ENCODE measurements at regions not wholly inside any gene's neighbourhood (a gene's known extent, or its start where the extent isn't known, plus 50 kb on each side); places are given as distances from the start of the nearest gene placed in this dataset.

DNA sequence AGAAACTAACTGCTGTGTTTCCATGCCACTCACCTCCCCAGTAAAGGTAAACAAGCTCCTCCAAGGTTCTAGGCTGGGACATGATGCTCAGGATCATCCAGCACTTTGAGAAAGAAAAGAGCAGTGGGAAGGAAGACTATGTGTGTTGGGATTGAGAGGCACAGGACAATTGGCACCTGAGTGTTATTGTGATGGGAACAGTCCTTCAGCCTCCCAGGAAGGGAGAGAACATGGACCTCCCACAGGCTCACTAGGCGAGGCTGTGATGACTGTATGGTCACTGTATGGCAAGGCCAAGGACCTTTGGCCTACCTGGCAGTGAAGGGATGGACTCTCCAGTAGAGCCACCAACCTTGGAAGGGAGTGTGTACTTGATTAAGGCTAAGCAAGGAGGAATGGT lies 123.2 kb upstream of the UNC5B start:
- no peaks in the 10 kb centered on the region for H3K36me3 Mint-ChIP-seq (ENCODE audit: low read depth, unreplicated experiment)
- H3K4me3 Mint-ChIP-seq (ENCODE audit: unreplicated experiment): no peak overlapping the region
- H3K27me3 Mint-ChIP-seq (ENCODE audit: unreplicated experiment): no peaks in the 10 kb centered on the region
- TF ChIP-seq, protein P1, sequence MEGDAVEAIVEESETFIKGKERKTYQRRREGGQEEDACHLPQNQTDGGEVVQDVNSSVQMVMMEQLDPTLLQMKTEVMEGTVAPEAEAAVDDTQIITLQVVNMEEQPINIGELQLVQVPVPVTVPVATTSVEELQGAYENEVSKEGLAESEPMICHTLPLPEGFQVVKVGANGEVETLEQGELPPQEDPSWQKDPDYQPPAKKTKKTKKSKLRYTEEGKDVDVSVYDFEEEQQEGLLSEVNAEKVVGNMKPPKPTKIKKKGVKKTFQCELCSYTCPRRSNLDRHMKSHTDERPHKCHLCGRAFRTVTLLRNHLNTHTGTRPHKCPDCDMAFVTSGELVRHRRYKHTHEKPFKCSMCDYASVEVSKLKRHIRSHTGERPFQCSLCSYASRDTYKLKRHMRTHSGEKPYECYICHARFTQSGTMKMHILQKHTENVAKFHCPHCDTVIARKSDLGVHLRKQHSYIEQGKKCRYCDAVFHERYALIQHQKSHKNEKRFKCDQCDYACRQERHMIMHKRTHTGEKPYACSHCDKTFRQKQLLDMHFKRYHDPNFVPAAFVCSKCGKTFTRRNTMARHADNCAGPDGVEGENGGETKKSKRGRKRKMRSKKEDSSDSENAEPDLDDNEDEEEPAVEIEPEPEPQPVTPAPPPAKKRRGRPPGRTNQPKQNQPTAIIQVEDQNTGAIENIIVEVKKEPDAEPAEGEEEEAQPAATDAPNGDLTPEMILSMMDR (IDR thresholded peaks at IDR 0.05; ENCODE audit: unreplicated experiment): no peak
- DNase-seq (ENCODE audit: low spot score): no peak
- no peaks in the 10 kb centered on the region for H3K4me1 Mint-ChIP-seq (ENCODE audit: unreplicated experiment)
- no peaks in the 10 kb centered on the region for H3K9me3 Mint-ChIP-seq (ENCODE audit: unreplicated experiment)
- no peak overlapping the region for H3K27ac Mint-ChIP-seq (ENCODE audit: unreplicated experiment)

DNA sequence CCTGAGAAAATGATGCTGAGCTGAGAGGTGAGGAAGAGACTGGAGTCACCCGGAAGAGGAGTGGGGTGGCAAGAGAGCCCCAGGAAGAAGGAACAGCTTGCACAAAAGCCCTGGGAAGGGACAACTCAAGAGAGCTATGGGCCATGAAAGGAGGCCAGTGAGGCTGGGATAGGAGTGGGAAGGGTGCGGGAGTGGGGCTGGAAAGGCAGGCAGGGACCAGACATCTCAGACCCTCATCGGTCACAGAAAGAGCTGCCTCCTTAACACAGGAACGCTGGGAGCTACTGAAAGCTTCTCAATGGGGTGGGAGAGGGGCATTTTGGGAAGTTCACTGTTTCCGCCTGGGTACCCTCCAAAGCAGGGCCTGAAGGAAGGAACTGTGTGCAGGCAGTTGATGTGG lies 122.0 kb upstream of the UNC5B start:
- no peaks in the 10 kb centered on the region for H3K36me3 Mint-ChIP-seq (ENCODE audit: low read depth, unreplicated experiment)
- no peak overlapping the region for H3K27ac Mint-ChIP-seq (ENCODE audit: unreplicated experiment)
- H3K4me3 Mint-ChIP-seq (ENCODE audit: unreplicated experiment): no peak overlapping the region
- no peak for DNase-seq (ENCODE audit: low spot score)
- no peaks in the 10 kb centered on the region for H3K27me3 Mint-ChIP-seq (ENCODE audit: unreplicated experiment)
- no peaks in the 10 kb centered on the region for H3K4me1 Mint-ChIP-seq (ENCODE audit: unreplicated experiment)
- TF ChIP-seq, protein P1 (IDR thresholded peaks at IDR 0.05; ENCODE audit: unreplicated experiment): no peak
- no peaks in the 10 kb centered on the region for H3K9me3 Mint-ChIP-seq (ENCODE audit: unreplicated experiment)

DNA sequence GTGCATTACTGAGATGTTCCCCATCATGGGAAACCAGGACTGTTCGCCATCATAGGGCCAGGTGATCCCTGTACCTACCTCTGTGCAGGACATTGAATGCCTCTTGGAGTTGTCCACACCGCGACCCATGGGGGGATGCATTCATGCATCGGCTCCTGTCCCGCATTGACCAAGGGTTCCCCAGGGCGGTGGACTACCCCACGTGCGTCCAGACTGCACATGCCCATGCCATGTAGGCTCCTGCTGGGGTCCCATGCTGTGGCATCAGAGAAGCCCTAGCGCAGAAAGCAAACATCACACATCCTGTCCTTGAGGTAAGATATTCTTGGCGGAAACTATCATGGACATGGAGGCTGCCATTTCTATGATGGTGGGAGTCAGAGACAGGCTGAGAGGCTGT lies 121.6 kb upstream of the UNC5B start:
- H3K27me3 Mint-ChIP-seq (ENCODE audit: unreplicated experiment): no peaks in the 10 kb centered on the region
- no peaks in the 10 kb centered on the region for H3K36me3 Mint-ChIP-seq (ENCODE audit: low read depth, unreplicated experiment)
- H3K4me1 Mint-ChIP-seq (ENCODE audit: unreplicated experiment): no peaks in the 10 kb centered on the region
- DNase-seq (ENCODE audit: low spot score): no peak
- H3K9me3 Mint-ChIP-seq (ENCODE audit: unreplicated experiment): no peaks in the 10 kb centered on the region
- no peak overlapping the region for H3K27ac Mint-ChIP-seq (ENCODE audit: unreplicated experiment)
- H3K4me3 Mint-ChIP-seq (ENCODE audit: unreplicated experiment): no peak overlapping the region
- TF ChIP-seq, protein P1 (IDR thresholded peaks at IDR 0.05; ENCODE audit: unreplicated experiment): no peak

DNA sequence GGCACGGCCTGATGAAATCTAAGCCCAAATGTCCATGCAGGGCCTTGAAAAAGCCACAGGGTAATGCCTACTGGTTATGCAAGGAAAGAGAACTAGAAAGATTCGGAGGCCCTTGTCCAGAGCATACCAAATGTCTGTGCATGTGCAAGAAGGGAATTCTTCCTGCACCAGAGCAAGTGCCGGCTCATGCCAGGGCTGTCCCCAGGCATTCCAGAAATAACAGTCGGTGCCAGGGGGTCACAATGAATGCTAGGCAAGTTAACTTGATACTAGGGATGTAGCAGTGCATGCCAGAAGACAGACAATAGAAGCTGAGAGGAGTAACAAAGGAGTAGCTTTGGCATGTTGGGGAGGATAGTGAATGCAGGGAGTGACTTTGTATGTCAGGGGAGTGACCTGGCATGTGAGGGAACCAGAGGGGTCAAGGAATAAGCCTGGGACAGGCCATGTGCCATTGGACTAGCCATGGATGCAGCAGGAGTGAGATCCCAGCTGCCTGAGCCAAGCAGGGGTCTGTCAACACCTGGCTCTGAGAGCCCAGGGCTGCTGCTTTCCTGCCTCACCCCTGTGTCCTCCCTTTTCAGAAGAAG lies 119.5 kb upstream of the UNC5B start:
- Mint-ChIP-seq H3K4me1 (ENCODE audit: unreplicated experiment) (no peaks in the 10 kb centered on the region), H3K27ac (ENCODE audit: unreplicated experiment) (no peak overlapping the region), H3K9me3 (ENCODE audit: unreplicated experiment) (no peaks in the 10 kb centered on the region), H3K27me3 (ENCODE audit: unreplicated experiment) (no peaks in the 10 kb centered on the region), H3K4me3 (ENCODE audit: unreplicated experiment) (no peak overlapping the region), H3K36me3 (ENCODE audit: low read depth, unreplicated experiment) (no peaks in the 10 kb centered on the region)
- no peak for DNase-seq (ENCODE audit: low spot score)
- TF ChIP-seq, protein P1 (IDR thresholded peaks at IDR 0.05; ENCODE audit: unreplicated experiment): no peak

DNA sequence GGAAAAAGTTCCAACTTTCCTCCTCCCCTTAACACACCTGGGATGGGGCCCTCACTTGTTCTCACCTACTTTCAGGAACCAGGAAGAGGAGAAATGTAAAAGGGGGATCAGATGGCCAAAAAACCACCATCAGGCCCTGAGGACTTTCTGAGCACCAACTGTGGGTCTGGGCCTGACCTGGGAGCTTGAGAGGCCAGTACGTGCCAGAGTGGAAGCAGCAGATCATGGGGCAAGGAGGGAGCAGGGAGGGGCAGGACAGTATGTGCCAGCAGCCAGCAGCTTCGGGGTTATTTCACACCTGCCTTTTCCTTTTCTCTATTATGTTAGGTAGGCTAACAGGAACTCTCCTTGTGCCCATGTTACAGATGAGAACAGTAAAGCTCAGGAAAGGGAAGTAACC lies 118.8 kb upstream of the UNC5B start:
- TF ChIP-seq, protein P1 (IDR thresholded peaks at IDR 0.05; ENCODE audit: unreplicated experiment): no peak
- H3K27ac Mint-ChIP-seq (ENCODE audit: unreplicated experiment): no peak overlapping the region
- no peaks in the 10 kb centered on the region for H3K27me3 Mint-ChIP-seq (ENCODE audit: unreplicated experiment)
- DNase-seq (ENCODE audit: low spot score): no peak
- H3K36me3 Mint-ChIP-seq (ENCODE audit: low read depth, unreplicated experiment): no peaks in the 10 kb centered on the region
- H3K4me3 Mint-ChIP-seq (ENCODE audit: unreplicated experiment): no peak overlapping the region
- no peaks in the 10 kb centered on the region for H3K4me1 Mint-ChIP-seq (ENCODE audit: unreplicated experiment)
- no peaks in the 10 kb centered on the region for H3K9me3 Mint-ChIP-seq (ENCODE audit: unreplicated experiment)
